GM12878 (cell line): ENCODE measurements at regions not wholly inside any gene's neighbourhood (a gene's known extent, or its start where the extent isn't known, plus 50 kb on each side); places are given as distances from the start of the nearest gene placed in this dataset.

Experiments
- ATAC-seq: fragments of 200-7000 bp; cut with Tn5 transposase; 3 replicates; pipeline ENCODE4 v1.9.1; 2020; ENCODE audit warnings: mild to moderate bottlenecking, moderate library complexity
- BruUV-seq: library from RNA; stranded (reverse); fragments of 400-500 nt; replicated peaks from 2 replicates; lab custom pipeline; 2021; lab: Mats Ljungman, UMichigan
- CTCF ChIA-PET: fragments of 300-600 bp; sonication (Branson Sonifier 250); formaldehyde crosslinking; extraction: SDS; loops from one replicate; lab custom pipeline; 2021; ENCODE audit warnings: inconsistent platforms; lab: Yijun Ruan, JAX
- POLR2A ChIA-PET: fragments of 350-600 bp; formaldehyde crosslinking; extraction: SDS; loops from one replicate; lab custom pipeline; 2021; ENCODE audit warnings: inconsistent platforms; lab: Charles Lee
- RAD21 ChIA-PET: fragments of 300-600 bp; sonication (Branson Sonifier 250); formaldehyde crosslinking; loops from one replicate; lab custom pipeline; 2023; ENCODE audit warnings: antibody characterized with exemption; ENCODE audit not compliant: unreplicated experiment; lab: Charles Lee
- SMC1A ChIA-PET: fragments of 300-600 bp; sonication (Branson Sonifier 250); formaldehyde crosslinking; loops from one replicate; lab custom pipeline; 2023; ENCODE audit not compliant: unreplicated experiment, uncharacterized antibody; lab: Charles Lee
- DNase-seq: peaks from one replicate; pipeline ENCODE4 v3.0.0-alpha.2; 2011; ENCODE audit warnings: low read depth, low spot score
- FAIRE-seq: peaks from 3 replicates; lab custom pipeline; 2011; peaks lifted over from hg19 to GRCh38; lab: Jason Lieb, UNC
- H2AFZ ChIP-seq: 2 replicates; pipeline ENCODE4 v1.6.0; 2011; ENCODE audit warnings: low read depth, low read length, control low read depth; ENCODE audit not compliant: control insufficient read depth
- H3K27ac ChIP-seq: 2 replicates; pipeline ENCODE4 v1.5.1; 2011; ENCODE audit warnings: control low read depth; ENCODE audit not compliant: control insufficient read depth, insufficient read depth
- H3K27me3 ChIP-seq, 2 experiments: replicated peaks in 1 of 2; 2 replicates each; pipeline versions ENCODE4 v1.6.0 to v1.6.1; 2011; ENCODE audit warnings: low read length in 1 of 2; ENCODE audit not compliant: control insufficient read depth in 2 of 2, insufficient read depth in 2 of 2
- H3K36me3 ChIP-seq, 2 experiments: 2 replicates each; pipeline ENCODE4 v1.5.1; 2011; ENCODE audit warnings: low read length in 1 of 2; ENCODE audit not compliant: control insufficient read depth in 2 of 2, insufficient read depth in 2 of 2
- H3K4me1 ChIP-seq: 2 replicates; pipeline ENCODE4 v1.6.1; 2011; ENCODE audit warnings: mild to moderate bottlenecking, low read length, moderate library complexity, mixed read lengths; ENCODE audit not compliant: control insufficient read depth, insufficient read depth
- H3K4me2 ChIP-seq: 2 replicates; pipeline ENCODE4 v1.6.0; 2011; ENCODE audit warnings: control low read depth; ENCODE audit not compliant: control insufficient read depth, insufficient read depth
- H3K4me3 ChIP-seq: fragments of 200-600 bp; sonication (generic); 2 replicates; pipeline ENCODE4 v1.5.1; 2016
- H3K79me2 ChIP-seq: 2 replicates; pipeline ENCODE4 v1.6.0; 2011; ENCODE audit warnings: low read length; ENCODE audit not compliant: control insufficient read depth, insufficient read depth
- H3K9ac ChIP-seq: 2 replicates; pipeline ENCODE4 v1.8.0; 2011; ENCODE audit warnings: low read length, control low read depth, mixed read lengths; ENCODE audit not compliant: control insufficient read depth, insufficient read depth
- H3K9me3 ChIP-seq: replicated peaks from 3 replicates; pipeline ENCODE4 v1.5.1; 2011; ENCODE audit warnings: mild to moderate bottlenecking, low read length; ENCODE audit not compliant: control insufficient read depth, insufficient read depth
- H4K20me1 ChIP-seq: 2 replicates; pipeline ENCODE4 v1.6.0; 2011; ENCODE audit not compliant: control insufficient read depth, insufficient read depth
- ASH2L ChIP-seq: fragments of 300-600, 200-600 bp; sonication (generic); IDR thresholded peaks from 2 replicates; pipeline ENCODE4 v1.6.1; 2017; ENCODE audit warnings: low read depth, mild to moderate bottlenecking, borderline replicate concordance
- ATF3 ChIP-seq: IDR thresholded peaks from 2 replicates; pipeline ENCODE4 v1.6.1; 2011; ENCODE audit warnings: low read depth, mild to moderate bottlenecking, low read length, moderate library complexity, borderline replicate concordance; ENCODE audit errors: extremely low read depth
- ATF7 ChIP-seq: fragments of 450-650 bp; IDR thresholded peaks from 2 replicates; pipeline ENCODE4 v1.6.1; 2016; ENCODE audit warnings: low read depth, mild to moderate bottlenecking
- BACH1 ChIP-seq: fragments of 450-650 bp; IDR thresholded peaks from 2 replicates; pipeline ENCODE4 v1.6.1; 2017; ENCODE audit warnings: mild to moderate bottlenecking, borderline replicate concordance
- BCL11A ChIP-seq: IDR thresholded peaks from 2 replicates; pipeline ENCODE4 v1.6.1; 2011; ENCODE audit warnings: low read depth, low read length
- CEBPB ChIP-seq, 2 experiments: fragments of 150-350 bp in 1 of 2; IDR thresholded peaks; 2 replicates each; pipeline ENCODE4 v1.6.1; 2012 to 2014; ENCODE audit warnings: low read depth in 2 of 2, low read length in 2 of 2, borderline replicate concordance in 1 of 2, inconsistent platforms in 1 of 2
- EED ChIP-seq: sonication (generic); IDR thresholded peaks from 2 replicates; pipeline ENCODE4 v1.6.1; 2016; ENCODE audit warnings: antibody characterized with exemption, low read depth
- FOXK2 ChIP-seq: fragments of 450-650 bp; IDR thresholded peaks from 2 replicates; pipeline ENCODE4 v1.6.1; 2017; ENCODE audit warnings: mild to moderate bottlenecking, moderate library complexity
- HCFC1 ChIP-seq: fragments of 150-350 bp; IDR thresholded peaks from 2 replicates; pipeline ENCODE4 v1.6.1; 2014; ENCODE audit warnings: low read length
- HDAC2 ChIP-seq: fragments of 200-600 bp; sonication (generic); IDR thresholded peaks from 2 replicates; pipeline ENCODE4 v1.6.1; 2017
- IKZF1 ChIP-seq: fragments of 450-650 bp; conservative IDR thresholded peaks from 2 replicates; pipeline ENCODE4 v1.6.1; 2017; ENCODE audit warnings: antibody characterized with exemption, mild to moderate bottlenecking
- MTA2 ChIP-seq: fragments of 450-650 bp; IDR thresholded peaks from 2 replicates; pipeline ENCODE4 v1.6.1; 2016; ENCODE audit warnings: low read depth, mild to moderate bottlenecking, moderate library complexity
- MYB ChIP-seq: fragments of 150-350 bp; IDR thresholded peaks from 2 replicates; pipeline ENCODE4 v1.6.1; 2014; ENCODE audit warnings: mild to moderate bottlenecking, low read depth, low read length, borderline replicate concordance
- NBN ChIP-seq: fragments of 450-650 bp; IDR thresholded peaks from 2 replicates; pipeline ENCODE4 v1.6.1; 2016
- PAX5 ChIP-seq: IDR thresholded peaks from 2 replicates; pipeline ENCODE4 v1.6.1; 2011; ENCODE audit warnings: low read depth, low read length, borderline replicate concordance
- PBX3 ChIP-seq: IDR thresholded peaks from 2 replicates; pipeline ENCODE4 v1.6.1; 2011; ENCODE audit warnings: mild to moderate bottlenecking, low read depth, low read length, moderate library complexity; ENCODE audit not compliant: insufficient replicate concordance
- RAD51 ChIP-seq: fragments of 450-650 bp; IDR thresholded peaks from 2 replicates; pipeline ENCODE4 v1.6.1; 2016; ENCODE audit warnings: moderate library complexity, mild to moderate bottlenecking, inconsistent platforms
- RELA ChIP-seq: fragments of 450-650 bp; IDR thresholded peaks from 2 replicates; pipeline ENCODE4 v1.8.0; 2014; ENCODE audit warnings: borderline replicate concordance; ENCODE audit not compliant: partially characterized antibody
- SP1 ChIP-seq: IDR thresholded peaks from one replicate; pipeline ENCODE4 v1.6.1; 2011; ENCODE audit warnings: low read depth, low read length
- TCF12 ChIP-seq: IDR thresholded peaks from 2 replicates; pipeline ENCODE4 v1.6.1; 2011; ENCODE audit warnings: low read depth, mild to moderate bottlenecking, low read length
- YBX1 ChIP-seq: fragments of 450-650 bp; IDR thresholded peaks from 2 replicates; pipeline ENCODE4 v1.6.1; 2016; ENCODE audit warnings: antibody characterized with exemption
- WGBS: methylation state at CpG from one replicate; pipeline ENCODE4 v1.1.6; 2016; ENCODE audit warnings: low lambda C conversion rate; ENCODE audit not compliant: insufficient replicate concordance, insufficient coverage; ENCODE audit errors: missing lambda C conversion rate; 5-methylcytosine and 5-hydroxymethylcytosine counted together
- in situ Hi-C: fragments of 300-500 bp; cut with MboI; formaldehyde crosslinking; loops from 9 replicates; pipeline ENCODE4 v1.14.3; 2018; ENCODE audit warnings: mixed read lengths
- intact Hi-C: fragments of 100-400 bp; cut with micrococcal nuclease; formaldehyde crosslinking; loops from one replicate; pipeline ENCODE4 v1.14.2; 2022; ENCODE audit not compliant: unreplicated experiment
- TF ChIP-seq, protein P1 (sequence below): IDR thresholded peaks from 2 replicates; pipeline ENCODE4 v1.6.1; 2012; ENCODE audit warnings: low read length, inconsistent platforms

- TF ChIP-seq BACH1 (no peak), MTA2 (no peak), PAX5 (no peak), MYB (no peak), NBN (no peak), HDAC2 (no peak)
Measured at GRCh38 chr10:31187182-31187581, 131.8 kb upstream of the ZEB1 start (continued).

DNA sequence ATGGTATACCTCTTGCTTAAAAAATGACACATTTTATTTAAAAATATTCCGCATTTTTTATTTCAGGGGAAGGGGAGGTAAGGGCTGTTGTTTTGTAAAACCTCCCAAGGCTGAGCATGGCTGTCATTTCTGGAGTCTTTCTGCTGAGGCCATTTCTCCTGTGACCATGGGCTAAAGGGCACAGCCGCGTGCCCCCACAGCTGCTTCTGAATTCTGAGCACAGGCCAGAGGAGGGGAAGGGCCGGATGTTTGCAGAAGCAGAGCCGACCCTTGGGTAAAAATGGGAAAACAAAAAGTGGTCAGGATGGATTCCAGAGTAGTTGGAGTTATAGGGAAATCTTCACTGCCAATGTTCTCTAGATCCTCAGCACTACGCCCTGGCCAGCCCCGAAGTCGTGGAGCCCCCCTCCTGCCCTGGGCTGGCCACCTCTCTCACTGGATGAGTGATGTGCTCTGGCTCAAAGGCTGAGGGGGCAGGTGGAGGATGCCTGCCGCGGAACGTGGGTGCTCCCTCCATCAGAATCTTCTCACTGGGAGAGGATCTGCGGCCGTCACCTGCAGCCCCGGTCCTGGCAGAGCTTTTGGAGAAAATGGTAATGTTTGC is 131.3 kb upstream of the ZEB1 start:
- Histone ChIP-seq H4K20me1 (no peaks in the 10 kb centered on the region), H3K4me1 (no peaks in the 10 kb centered on the region), H3K27me3 (no peaks in the 10 kb centered on the region), H3K4me3 (no peak overlapping the region), H3K79me2 (no peaks in the 10 kb centered on the region), H3K36me3 (no peaks in the 10 kb centered on the region), H3K4me2 (no peak overlapping the region), H3K9me3 (no peaks in the 10 kb centered on the region), H2AFZ (no peak overlapping the region), H3K9ac (no peak overlapping the region), H3K27ac (no peak overlapping the region)
- intact Hi-C loops: no loop called here
- whole genome bisulfite sequencing: 49% methylated on average over 14 of the region's 14 CpGs
- in situ Hi-C loops: no loop called here
- TF ChIP-seq SP1 (no peak), YBX1 (no peak), PBX3 (no peak), EED (no peak), TCF12 (no peak), ASH2L (no peak), RELA (no peak), ATF3 (no peak), CEBPB (IDR thresholded peaks at IDR 0.05; ENCODE audit: borderline replicate concordance in 1 of 2, low read depth in 2 of 2, low read length in 2 of 2) (no peak), RAD51 (no peak), IKZF1 (no peak), ATF7 (no peak), HCFC1 (no peak), BCL11A (no peak), FOXK2 (no peak)
- TF ChIP-seq, protein P1, sequence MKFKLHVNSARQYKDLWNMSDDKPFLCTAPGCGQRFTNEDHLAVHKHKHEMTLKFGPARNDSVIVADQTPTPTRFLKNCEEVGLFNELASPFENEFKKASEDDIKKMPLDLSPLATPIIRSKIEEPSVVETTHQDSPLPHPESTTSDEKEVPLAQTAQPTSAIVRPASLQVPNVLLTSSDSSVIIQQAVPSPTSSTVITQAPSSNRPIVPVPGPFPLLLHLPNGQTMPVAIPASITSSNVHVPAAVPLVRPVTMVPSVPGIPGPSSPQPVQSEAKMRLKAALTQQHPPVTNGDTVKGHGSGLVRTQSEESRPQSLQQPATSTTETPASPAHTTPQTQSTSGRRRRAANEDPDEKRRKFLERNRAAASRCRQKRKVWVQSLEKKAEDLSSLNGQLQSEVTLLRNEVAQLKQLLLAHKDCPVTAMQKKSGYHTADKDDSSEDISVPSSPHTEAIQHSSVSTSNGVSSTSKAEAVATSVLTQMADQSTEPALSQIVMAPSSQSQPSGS: no peak
- ChIA-PET CTCF (no interaction called here), POLR2A (no interaction called here), SMC1A (no interaction called here), RAD21 (no interaction called here)
- FAIRE-seq (no peak), DNase-seq (no peak), ATAC-seq (no peak)
- BruUV-seq: no TSS peak
